HG03045 (cell line): ENCODE measurements at regions not wholly inside any gene's neighbourhood (a gene's known extent, or its start where the extent isn't known, plus 50 kb on each side); places are given as distances from the start of the nearest gene placed in this dataset.

Experiments
- ATAC-seq: cut with Tn5 transposase; IDR thresholded peaks from one replicate; pipeline ENCODE4 v1.9.1; 2021; ENCODE audit warnings: mild to moderate bottlenecking, moderate library complexity; ENCODE audit not compliant: unreplicated experiment

DNA sequence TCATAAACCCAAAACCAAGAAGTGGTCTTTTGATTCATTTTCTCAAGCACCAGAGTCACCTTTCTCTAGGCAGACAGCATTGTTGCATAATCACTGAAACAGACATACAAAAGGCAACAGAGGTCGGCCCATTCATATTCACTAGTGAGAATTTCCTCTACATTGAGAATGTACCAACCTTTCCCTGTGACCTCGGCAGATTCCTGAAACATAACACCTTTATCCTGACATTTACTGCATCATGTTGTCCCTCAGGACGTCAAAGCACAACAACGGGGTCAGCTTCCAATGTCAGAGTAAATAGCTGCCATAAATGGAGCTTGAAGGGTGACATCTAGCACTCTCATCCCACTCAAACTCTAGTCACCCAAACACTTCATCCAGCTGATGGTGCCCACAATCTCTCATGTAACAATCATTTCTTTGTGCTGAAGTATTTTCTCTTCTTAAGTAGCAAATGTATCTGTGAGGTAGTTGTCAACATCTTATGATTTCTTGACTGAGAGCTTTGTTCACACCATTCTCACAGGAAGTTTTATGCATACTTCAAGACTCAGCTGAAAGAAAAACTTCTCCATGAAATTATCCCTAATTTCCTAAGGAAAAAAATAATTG is 802.6 kb upstream of the CHAC2 start:
- ATAC-seq = no peak

DNA sequence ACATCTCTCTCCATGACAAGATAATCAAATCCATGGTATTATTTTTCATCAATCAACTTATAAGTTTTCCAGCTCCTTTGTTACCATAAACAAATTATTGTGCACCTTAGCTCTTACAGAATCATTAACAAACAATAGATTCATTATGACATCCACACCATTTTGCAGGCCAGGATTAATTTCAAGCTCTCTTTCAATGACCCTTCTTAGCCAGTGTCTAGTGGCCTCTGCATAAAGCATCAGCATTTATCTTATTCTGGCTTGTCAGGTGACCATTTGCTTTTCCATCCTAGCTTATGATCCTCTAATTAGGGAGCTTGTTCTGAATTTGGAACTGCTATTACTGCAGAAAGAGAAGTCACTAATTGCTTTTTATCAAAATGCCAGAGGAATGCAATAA is 806.2 kb upstream of the CHAC2 start:
- ATAC-seq = no peak

DNA sequence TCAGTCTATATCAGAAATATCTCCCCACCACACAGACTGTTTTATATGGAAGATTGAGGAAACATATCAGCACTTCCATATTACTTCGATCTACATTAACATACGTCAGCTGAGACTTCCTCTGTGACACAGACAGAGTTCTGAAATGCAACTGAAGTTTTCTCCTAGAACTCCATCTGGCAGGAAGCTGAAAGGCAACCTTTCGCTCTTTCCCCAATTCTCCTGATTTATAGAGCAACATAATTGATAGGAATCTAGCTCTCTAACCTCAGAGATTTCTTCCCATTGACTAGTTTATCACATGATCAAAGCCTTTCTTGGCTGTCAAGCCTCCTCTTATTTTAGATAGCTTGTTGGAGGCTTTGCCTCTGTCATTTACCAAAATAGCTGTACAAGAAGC is 806.7 kb upstream of the CHAC2 start:
- no peak for ATAC-seq

- no peak for ATAC-seq
These were observed 807.8 kb upstream of the CHAC2 start for GRCh38 chr2:52959801-52960200.

GRCh38 chr2:52956766-52957165 is 810.8 kb upstream of the CHAC2 start:
- ATAC-seq = no peak

DNA sequence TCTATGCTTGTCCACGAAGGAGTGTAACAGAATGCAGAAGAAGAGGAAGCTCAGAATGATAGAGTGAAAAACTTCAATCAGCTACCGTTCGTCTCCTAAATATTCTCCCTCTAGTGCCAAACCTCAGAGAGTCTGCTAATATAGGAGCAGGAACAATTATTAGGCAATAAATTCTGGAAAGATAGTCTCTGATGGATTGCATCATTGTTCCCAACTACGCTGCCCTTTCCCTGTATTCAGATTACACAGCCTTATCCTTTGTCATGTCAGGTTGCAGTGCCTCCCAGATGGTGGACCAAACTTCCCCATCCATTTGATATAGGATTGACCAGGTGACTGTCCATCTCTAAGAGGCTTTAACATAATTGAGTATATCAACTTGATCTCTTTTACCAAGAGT is 811.5 kb upstream of the CHAC2 start:
- no peak for ATAC-seq

DNA sequence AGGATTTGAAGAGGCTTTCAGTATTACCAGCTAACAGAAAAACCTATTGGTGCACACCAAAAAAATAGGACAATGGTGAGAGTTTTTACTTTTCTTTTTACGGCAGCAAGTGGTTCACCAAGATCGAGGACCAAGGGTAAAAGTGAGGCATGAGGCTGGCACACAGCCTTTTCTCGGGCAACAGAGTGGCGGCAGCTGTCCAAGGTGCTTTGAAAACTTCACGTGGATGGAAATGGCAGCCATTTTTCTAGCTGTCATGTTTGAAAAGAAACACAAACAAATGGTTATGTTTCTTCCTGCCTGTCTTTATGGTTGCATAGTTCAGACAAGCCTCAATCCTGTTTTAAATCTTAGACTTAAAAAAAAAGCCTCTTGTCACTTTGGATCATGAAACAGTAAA is 812.5 kb upstream of the CHAC2 start:
- no peak for ATAC-seq

GRCh38 chr2:52940101-52940500 is 827.5 kb upstream of the CHAC2 start:
- ATAC-seq = no peak

- ATAC-seq = no peak
These were observed 828.4 kb upstream of the CHAC2 start for GRCh38 chr2:52939250-52939649.

- no peak for ATAC-seq
These were observed 831.6 kb upstream of the CHAC2 start for GRCh38 chr2:52936029-52936428.

DNA sequence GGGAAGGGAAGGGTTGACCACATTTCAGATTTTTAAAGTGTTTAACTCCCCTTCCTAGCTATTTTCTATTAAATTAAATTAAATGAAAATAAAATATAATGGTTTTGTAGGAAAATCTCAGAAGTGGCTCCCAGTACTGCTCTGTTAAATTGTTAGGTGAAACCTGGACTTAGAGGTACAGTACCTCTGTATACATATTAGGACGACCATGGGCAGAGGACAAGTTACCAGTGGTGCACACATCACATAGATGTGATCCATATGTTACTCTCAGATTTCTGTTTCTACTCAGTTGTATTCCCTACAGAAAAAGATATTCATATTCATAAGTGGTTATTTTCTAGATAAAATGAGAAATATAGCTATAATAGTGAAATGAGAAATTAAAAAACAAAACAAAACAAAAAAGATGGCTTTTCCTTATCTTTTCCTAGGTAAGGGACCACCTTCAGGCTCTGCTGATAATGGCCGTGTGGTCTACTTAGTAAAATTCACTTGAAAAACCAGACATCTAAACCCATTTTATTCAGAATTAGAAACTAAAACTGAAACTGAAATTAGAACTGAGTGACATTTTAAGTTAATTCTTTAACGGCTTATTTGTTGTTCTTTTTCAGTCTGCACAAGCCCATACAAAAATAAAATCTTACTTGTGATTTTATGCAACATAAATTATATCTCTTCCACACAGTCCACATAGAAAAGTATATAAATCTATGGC is 832.5 kb upstream of the CHAC2 start:
- ATAC-seq = peak; percentile 24

DNA sequence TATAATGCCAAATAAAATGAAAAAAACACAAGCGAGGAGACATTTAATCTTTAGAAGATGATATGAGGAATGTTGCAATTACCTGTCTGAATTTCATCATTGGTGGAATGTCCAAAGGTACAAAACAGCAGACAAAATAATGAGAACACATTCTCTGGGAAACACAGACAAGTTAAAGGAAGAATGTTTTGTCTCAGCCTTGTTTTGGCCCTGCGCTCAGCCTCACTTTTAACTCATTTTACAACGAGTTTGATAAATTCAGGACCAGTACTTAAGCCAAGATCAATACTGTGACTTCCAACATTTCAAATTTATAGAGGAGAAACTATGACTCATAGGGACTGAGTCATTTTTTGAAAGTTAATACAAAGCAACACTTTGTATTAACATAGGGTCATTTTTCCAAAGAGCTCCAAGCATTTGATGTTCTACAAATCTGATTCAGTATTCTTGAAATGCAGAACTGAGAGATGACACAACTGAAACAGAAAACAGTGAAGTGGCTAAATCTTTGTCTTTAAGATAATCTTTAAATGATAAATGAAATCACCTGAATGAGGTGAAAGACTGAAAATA is 833.2 kb upstream of the CHAC2 start:
- ATAC-seq = peak; percentile 46

- ATAC-seq = no peak
These were observed 833.7 kb upstream of the CHAC2 start for GRCh38 chr2:52933878-52934277.

- no peak for ATAC-seq
These were observed 835.9 kb upstream of the CHAC2 start for GRCh38 chr2:52931660-52932059.

- no peak for ATAC-seq
These were observed 838.2 kb upstream of the CHAC2 start for GRCh38 chr2:52929412-52929811.

- ATAC-seq = no peak
These were observed 847.9 kb upstream of the CHAC2 start for GRCh38 chr2:52919673-52920072.

DNA sequence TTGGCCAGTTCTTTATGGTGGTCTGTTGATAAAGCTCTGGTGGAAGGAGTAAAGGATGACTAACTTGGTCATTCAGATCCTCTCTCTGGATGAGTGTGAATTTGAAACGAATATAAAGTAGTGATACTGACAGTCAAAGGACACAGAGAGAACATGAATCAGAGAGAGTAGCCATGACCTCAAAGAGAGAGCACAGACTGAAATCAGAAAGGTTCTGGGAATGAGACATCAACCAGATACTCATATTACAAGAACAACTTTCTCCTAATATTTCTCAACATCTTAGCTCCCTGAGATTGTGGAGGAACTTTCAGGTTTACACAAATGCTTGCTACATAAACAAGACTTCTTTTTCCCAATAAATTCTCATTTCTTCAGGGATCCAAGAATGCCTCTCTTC is 849.1 kb upstream of the CHAC2 start:
- ATAC-seq = no peak

GRCh38 chr2:52916981-52917380 is 850.6 kb upstream of the CHAC2 start:
- no peak for ATAC-seq

DNA sequence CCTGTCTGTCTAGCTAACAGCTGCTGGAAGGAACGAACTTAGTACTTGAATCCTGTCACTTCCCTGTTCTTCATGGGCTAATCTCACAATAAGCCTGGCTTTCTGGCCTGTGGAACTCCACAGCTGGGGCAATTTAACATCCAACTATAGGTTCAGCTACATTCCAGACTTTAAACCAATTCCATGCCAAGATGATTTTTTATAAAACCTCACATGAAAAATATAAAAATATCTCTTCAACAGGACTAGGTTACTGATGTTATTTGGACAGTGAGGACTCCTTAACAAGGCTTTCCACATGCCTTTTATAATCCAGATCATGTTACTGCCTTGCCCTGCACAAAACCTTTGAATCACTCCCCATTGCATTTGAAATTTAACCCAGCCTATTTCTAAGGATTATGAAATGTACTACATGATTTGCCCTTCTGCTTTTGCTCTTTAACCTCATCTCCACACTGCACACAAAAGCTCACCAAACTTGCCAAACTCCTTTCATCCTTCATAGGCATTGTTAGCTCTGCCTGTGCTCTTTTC is 863.2 kb upstream of the CHAC2 start:
- ATAC-seq = no peak

DNA sequence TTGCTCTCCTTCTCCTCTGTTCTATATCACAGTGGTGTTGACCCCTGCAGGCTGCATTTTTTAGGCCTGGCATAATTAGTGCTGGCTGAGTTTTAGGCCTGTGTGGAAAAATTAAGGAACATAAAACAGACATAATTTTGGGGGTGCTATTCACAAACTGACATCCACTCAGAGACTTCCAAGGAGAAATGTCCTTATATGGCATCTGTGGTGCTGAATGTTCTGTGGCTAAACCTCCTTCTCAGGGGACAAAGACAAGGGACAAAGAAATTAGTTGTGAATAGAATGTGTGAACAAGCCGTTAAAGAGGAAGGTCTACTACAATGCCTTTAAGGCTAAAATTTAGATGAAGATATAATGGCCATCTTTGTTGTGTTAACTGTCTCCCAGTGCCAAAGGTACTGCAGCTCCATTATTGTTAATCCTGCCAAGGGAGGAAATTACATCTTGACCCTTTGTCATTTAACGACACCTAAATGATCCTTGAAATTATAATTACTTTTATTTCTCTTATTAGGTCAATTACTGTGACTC is 870.0 kb upstream of the CHAC2 start:
- no peak for ATAC-seq

DNA sequence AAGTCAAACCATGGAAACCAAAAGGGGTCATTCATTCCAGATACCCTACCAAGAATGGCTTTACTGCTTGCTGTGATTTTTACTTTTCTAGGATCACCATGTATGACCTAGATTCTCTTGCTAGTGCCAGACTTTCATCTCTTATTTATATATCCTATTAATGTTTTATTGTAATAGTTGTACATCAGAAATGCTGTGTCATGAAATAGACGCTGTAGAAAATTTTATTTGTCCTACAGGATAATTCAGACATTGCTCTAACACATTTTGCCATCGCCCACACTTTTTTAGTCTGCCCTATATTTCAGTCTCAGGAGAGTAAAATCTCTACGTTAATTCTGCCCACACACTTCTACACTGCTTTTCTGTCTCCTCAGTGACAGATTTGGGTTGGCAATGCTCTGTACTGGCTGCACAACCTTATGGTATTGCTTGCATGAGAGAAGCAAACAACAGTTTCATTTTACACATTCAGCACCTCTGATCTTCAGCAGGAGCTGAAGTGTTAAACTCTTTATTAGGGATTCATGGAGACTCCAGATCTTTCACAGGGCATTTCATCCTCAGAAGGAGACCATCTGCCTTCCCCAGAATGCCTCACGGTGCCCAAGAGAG is 871.8 kb upstream of the CHAC2 start:
- no peak for ATAC-seq

DNA sequence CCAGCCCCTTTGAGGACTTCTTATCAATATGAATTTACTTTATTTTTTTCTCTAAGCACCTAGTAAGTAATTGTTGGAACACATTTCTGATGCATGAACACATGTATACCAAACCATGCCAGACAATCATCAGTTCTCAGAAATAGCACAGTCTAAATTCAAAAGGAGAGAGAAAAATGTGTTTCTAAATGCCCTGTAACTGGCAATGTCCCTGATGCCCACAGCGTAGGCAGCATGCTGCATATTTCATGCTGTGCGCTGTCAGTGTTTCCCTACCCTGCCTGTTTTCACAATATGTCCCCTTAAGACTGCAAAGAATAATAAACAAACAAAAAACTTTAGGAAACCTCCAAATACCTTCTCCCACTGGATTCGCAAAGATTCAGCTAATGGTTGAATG is 881.0 kb upstream of the CHAC2 start:
- ATAC-seq = no peak
